ENCODE measurements at regions not wholly inside any gene's neighbourhood (a gene's known extent, or its start where the extent isn't known, plus 50 kb on each side); places are given as distances from the start of the nearest gene placed in this dataset.

DNA sequence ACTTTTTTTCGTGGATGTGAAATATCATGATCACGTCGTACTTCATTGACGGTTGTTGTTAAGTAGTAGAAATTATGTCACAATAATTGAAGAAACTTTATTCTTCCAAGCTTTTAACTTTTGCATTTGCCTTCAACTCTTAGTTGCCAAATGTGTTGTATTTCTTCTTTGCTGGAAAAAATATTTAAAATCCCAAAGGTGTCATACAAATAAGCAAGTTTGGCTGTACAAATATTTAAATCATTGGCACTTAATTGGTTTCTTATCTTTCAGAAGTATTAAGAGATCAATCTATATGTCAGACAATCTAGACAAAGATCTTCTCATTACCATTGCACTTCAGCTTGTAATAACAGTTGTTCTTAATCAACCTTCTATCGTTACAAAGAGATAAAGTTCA, 204.0 kb upstream of the HDAC4 start:
- TF ChIP-seq, protein P1, sequence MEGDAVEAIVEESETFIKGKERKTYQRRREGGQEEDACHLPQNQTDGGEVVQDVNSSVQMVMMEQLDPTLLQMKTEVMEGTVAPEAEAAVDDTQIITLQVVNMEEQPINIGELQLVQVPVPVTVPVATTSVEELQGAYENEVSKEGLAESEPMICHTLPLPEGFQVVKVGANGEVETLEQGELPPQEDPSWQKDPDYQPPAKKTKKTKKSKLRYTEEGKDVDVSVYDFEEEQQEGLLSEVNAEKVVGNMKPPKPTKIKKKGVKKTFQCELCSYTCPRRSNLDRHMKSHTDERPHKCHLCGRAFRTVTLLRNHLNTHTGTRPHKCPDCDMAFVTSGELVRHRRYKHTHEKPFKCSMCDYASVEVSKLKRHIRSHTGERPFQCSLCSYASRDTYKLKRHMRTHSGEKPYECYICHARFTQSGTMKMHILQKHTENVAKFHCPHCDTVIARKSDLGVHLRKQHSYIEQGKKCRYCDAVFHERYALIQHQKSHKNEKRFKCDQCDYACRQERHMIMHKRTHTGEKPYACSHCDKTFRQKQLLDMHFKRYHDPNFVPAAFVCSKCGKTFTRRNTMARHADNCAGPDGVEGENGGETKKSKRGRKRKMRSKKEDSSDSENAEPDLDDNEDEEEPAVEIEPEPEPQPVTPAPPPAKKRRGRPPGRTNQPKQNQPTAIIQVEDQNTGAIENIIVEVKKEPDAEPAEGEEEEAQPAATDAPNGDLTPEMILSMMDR (optimal IDR thresholded peaks at IDR 0.05 in 1 of 3, IDR thresholded peaks at IDR 0.05 in 1 of 3, conservative IDR thresholded peaks at IDR 0.05 in 1 of 3; ENCODE audit: extremely low read depth in 1 of 3, insufficient read depth in 2 of 3, low read length in 3 of 3), result no peak
- TF ChIP-seq EZH2 (IDR thresholded peaks at IDR 0.05; ENCODE audit: low read length), result no peak

Measured in keratinocyte (primary cell).